HG02610 (cell line): ENCODE measurements at regions not wholly inside any gene's neighbourhood (a gene's known extent, or its start where the extent isn't known, plus 50 kb on each side); places are given as distances from the start of the nearest gene placed in this dataset.
"Not testable (repeated sequence)": the region's sequence is repeated elsewhere in the genome, so short reads cannot be mapped to it uniquely, and the experiment has no call there.

Experiments used
- ATAC-seq: cut with Tn5 transposase; IDR thresholded peaks from one replicate; pipeline ENCODE4 v1.9.1; 2021; ENCODE audit warnings: mild to moderate bottlenecking, moderate library complexity; ENCODE audit not compliant: unreplicated experiment

GRCh38 chr2:4221845-4222244 lies 518.5 kb downstream of the DCDC2C start:
- no peak for ATAC-seq

- ATAC-seq, result not testable (repeated sequence)
These were observed 541.0 kb downstream of the DCDC2C start for GRCh38 chr2:4244422-4244821.

- no peak for ATAC-seq
These were observed 543.2 kb downstream of the DCDC2C start for GRCh38 chr2:4246364-4247131.

GRCh38 chr2:4247791-4248190 lies 544.4 kb downstream of the DCDC2C start:
- ATAC-seq, result no peak

- no peak for ATAC-seq
These were observed 552.1 kb downstream of the DCDC2C start for GRCh38 chr2:4255491-4255890.

- no peak for ATAC-seq
These were observed 553.0 kb downstream of the DCDC2C start for GRCh38 chr2:4256351-4256750.

- ATAC-seq, result no peak
These were observed 555.2 kb downstream of the DCDC2C start for GRCh38 chr2:4258563-4258962.

- ATAC-seq, result no peak
These were observed 562.6 kb downstream of the DCDC2C start for GRCh38 chr2:4265936-4266335.

GRCh38 chr2:4269885-4270284 lies 566.5 kb downstream of the DCDC2C start:
- ATAC-seq, result no peak

GRCh38 chr2:4272261-4272858 lies 569.0 kb downstream of the DCDC2C start:
- ATAC-seq, result no peak

- no peak for ATAC-seq
These were observed 575.0 kb downstream of the DCDC2C start for GRCh38 chr2:4278392-4278791.

GRCh38 chr2:4279431-4279830 lies 576.1 kb downstream of the DCDC2C start:
- no peak for ATAC-seq

- no peak for ATAC-seq
These were observed 588.1 kb downstream of the DCDC2C start for GRCh38 chr2:4291430-4291829.

- no peak for ATAC-seq
These were observed 592.3 kb downstream of the DCDC2C start for GRCh38 chr2:4295680-4296079.

- ATAC-seq, result no peak
These were observed 597.2 kb downstream of the DCDC2C start for GRCh38 chr2:4300616-4301015.

GRCh38 chr2:4324531-4324930 lies 621.2 kb downstream of the DCDC2C start:
- no peak for ATAC-seq

GRCh38 chr2:4336864-4337263 lies 633.5 kb downstream of the DCDC2C start:
- ATAC-seq, result no peak

GRCh38 chr2:4338345-4338744 lies 635.0 kb downstream of the DCDC2C start:
- ATAC-seq, result no peak

GRCh38 chr2:4340536-4340935 lies 637.2 kb downstream of the DCDC2C start:
- ATAC-seq, result no peak

- no peak for ATAC-seq
These were observed 643.3 kb downstream of the DCDC2C start for GRCh38 chr2:4346628-4347027.

GRCh38 chr2:4353668-4354067 lies 650.3 kb downstream of the DCDC2C start:
- ATAC-seq, result no peak

GRCh38 chr2:4354164-4354563 lies 650.8 kb downstream of the DCDC2C start:
- ATAC-seq, result no peak

GRCh38 chr2:4354678-4355077 lies 651.3 kb downstream of the DCDC2C start:
- peak; percentile 48 for ATAC-seq
